Loucy (cell line): ENCODE measurements at regions not wholly inside any gene's neighbourhood (a gene's known extent, or its start where the extent isn't known, plus 50 kb on each side); places are given as distances from the start of the nearest gene placed in this dataset.

ENCODE experiments used
- H2AFZ ChIP-seq: fragments of 200-600 bp; sonication (generic); 2 replicates; pipeline ENCODE4 v1.6.0; 2016; ENCODE audit warnings: antibody characterized with exemption, mild to moderate bottlenecking, low read length, moderate library complexity
- H3F3A ChIP-seq: fragments of 200-600 bp; 2 replicates; pipeline ENCODE4 v1.6.0; 2016; ENCODE audit warnings: antibody characterized with exemption, low read depth, mild to moderate bottlenecking
- H3K27me3 ChIP-seq: fragments of 200-600 bp; sonication (generic); 2 replicates; pipeline ENCODE4 v1.6.1; 2014; ENCODE audit warnings: low read length, mild to moderate bottlenecking; ENCODE audit not compliant: insufficient read depth, poor library complexity, severe bottlenecking
- H3K36me3 ChIP-seq: fragments of 200-600 bp; sonication (generic); 2 replicates; pipeline ENCODE4 v1.6.1; 2016; ENCODE audit warnings: low read length; ENCODE audit not compliant: insufficient read depth
- H3K4me1 ChIP-seq: fragments of 200-600 bp; sonication (generic); 2 replicates; pipeline ENCODE4 v1.5.1; 2014; ENCODE audit warnings: low read length, mild to moderate bottlenecking; ENCODE audit not compliant: insufficient read depth, poor library complexity, severe bottlenecking
- H3K4me2 ChIP-seq: fragments of 200-600 bp; sonication (generic); 2 replicates; pipeline ENCODE4 v1.6.0; 2014; ENCODE audit warnings: antibody characterized with exemption, low read length, low read depth, mild to moderate bottlenecking; ENCODE audit not compliant: poor library complexity, severe bottlenecking
- H3K4me3 ChIP-seq: fragments of 200-600 bp; sonication (generic); 2 replicates; pipeline ENCODE4 v1.5.1; 2014; ENCODE audit warnings: low read length, mild to moderate bottlenecking, mixed read lengths; ENCODE audit not compliant: poor library complexity, severe bottlenecking
- H3K79me2 ChIP-seq: fragments of 200-600 bp; sonication (generic); 2 replicates; pipeline ENCODE4 v1.6.1; 2014; ENCODE audit warnings: low read length; ENCODE audit not compliant: insufficient read depth
- H3K9ac ChIP-seq: fragments of 200-600 bp; sonication (generic); 2 replicates; pipeline ENCODE4 v1.6.0; 2014; ENCODE audit warnings: mild to moderate bottlenecking, low read depth, low read length, moderate library complexity; ENCODE audit not compliant: poor library complexity, severe bottlenecking
- H3K9me2 ChIP-seq: fragments of 200-600 bp; sonication (generic); replicated peaks from 2 replicates; pipeline ENCODE4 v1.6.1; 2016; ENCODE audit warnings: low read depth, low read length, mixed read lengths
- H3K9me3 ChIP-seq: fragments of 200-600 bp; sonication (generic); 2 replicates; pipeline ENCODE4 v1.6.1; 2014; ENCODE audit warnings: mild to moderate bottlenecking, antibody characterized with exemption, low read length, low read depth; ENCODE audit not compliant: insufficient read depth
- H4K20me1 ChIP-seq: fragments of 200-600 bp; sonication (generic); 2 replicates; pipeline ENCODE4 v1.6.0; 2014; ENCODE audit warnings: antibody characterized with exemption, low read length, mild to moderate bottlenecking; ENCODE audit not compliant: insufficient read depth, poor library complexity, severe bottlenecking
- EZH2phosphoT487 ChIP-seq: fragments of 200-600 bp; IDR thresholded peaks from 2 replicates; pipeline ENCODE4 v1.6.1; 2018; ENCODE audit warnings: antibody characterized with exemption, mild to moderate bottlenecking, moderate library complexity, borderline replicate concordance
- TF ChIP-seq, protein P1 (sequence below): fragments of 200-600 bp; sonication (generic); conservative IDR thresholded peaks from 2 replicates; pipeline ENCODE4 v1.5.1; 2014; ENCODE audit warnings: mild to moderate bottlenecking, antibody characterized with exemption, low read length

DNA sequence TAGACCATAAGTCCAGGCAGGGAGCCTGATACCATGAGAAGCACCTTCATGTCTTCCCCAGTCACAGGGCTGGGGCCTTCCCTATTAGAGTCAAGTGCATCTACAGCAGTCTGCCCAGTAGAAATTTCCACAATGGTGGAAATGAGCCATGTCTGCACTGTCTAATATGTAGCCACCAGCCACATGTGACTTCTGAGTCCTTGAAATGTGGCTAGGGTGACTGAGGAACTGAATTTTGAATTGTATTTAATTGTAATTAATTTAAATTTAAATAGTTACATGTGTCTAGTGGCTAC is 300.2 kb downstream of the CLIC5 start:
- H4K20me1 ChIP-seq, result no peaks in the 10 kb centered on the region
- H3K27me3 ChIP-seq, result no peaks in the 10 kb centered on the region
- no peaks in the 10 kb centered on the region for H3F3A ChIP-seq
- H3K9me2 ChIP-seq, result no peaks in the 10 kb centered on the region
- H2AFZ ChIP-seq, result no peak overlapping the region
- no peaks in the 10 kb centered on the region for H3K79me2 ChIP-seq
- H3K4me3 ChIP-seq, result no peak overlapping the region
- peak overlapping the region; percentile 52 for H3K4me2 ChIP-seq
- peak overlapping the region; percentile 15 for H3K9ac ChIP-seq
- H3K36me3 ChIP-seq, result no peaks in the 10 kb centered on the region
- H3K9me3 ChIP-seq, result no peaks in the 10 kb centered on the region
- no peak for TF ChIP-seq EZH2phosphoT487
- TF ChIP-seq, protein P1, sequence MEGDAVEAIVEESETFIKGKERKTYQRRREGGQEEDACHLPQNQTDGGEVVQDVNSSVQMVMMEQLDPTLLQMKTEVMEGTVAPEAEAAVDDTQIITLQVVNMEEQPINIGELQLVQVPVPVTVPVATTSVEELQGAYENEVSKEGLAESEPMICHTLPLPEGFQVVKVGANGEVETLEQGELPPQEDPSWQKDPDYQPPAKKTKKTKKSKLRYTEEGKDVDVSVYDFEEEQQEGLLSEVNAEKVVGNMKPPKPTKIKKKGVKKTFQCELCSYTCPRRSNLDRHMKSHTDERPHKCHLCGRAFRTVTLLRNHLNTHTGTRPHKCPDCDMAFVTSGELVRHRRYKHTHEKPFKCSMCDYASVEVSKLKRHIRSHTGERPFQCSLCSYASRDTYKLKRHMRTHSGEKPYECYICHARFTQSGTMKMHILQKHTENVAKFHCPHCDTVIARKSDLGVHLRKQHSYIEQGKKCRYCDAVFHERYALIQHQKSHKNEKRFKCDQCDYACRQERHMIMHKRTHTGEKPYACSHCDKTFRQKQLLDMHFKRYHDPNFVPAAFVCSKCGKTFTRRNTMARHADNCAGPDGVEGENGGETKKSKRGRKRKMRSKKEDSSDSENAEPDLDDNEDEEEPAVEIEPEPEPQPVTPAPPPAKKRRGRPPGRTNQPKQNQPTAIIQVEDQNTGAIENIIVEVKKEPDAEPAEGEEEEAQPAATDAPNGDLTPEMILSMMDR, result no peak
- peaks cover 31% of the 10 kb centered on the region for H3K4me1 ChIP-seq

DNA sequence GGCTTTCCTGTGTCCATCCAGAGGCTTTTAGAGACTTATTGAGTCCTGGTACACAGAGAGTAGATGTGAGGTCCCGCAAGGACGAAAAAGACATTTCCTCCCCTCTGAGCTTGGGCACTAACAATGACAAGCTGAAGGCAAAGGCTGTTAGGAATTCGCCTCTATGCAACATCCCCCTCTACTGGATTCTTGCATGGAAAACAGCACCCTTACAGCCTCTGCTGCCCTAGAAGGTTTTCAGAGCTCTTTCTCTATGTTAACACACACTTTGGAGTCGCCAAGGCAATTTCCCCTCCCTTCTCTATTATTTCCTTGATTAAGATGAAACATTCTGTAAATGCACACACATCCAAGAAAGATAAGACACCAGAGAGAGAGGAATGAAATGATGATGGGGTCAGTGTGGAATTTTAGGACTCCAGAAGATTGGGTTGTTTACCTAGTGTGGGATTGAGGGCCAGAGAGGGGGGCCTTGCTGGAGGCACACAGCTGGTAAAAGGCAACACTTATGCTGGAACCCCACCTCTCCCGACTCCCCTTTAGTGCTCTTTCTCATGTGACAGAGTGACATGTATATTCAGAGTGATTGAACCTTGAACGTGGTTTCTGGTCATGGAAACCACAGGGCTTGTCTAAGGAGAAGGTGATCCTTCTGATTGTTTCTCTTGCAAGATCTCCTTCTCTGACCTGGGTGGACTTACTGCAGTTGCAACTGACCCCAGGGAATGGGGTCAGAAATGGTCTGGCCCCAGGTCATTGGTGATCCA is 300.7 kb downstream of the CLIC5 start:
- Histone ChIP-seq H3K9me2 (no peaks in the 10 kb centered on the region), H2AFZ (0 out of 2 replicates have a peak overlapping the region, but pooled peaks have one; percentile 5), H3K36me3 (no peaks in the 10 kb centered on the region), H3K4me1 (peaks cover 31% of the 10 kb centered on the region), H4K20me1 (no peaks in the 10 kb centered on the region), H3K9ac (peak overlapping the region; percentile 15), H3K9me3 (no peaks in the 10 kb centered on the region), H3F3A (no peaks in the 10 kb centered on the region), H3K4me3 (peak overlapping the region; percentile 15), H3K27me3 (no peaks in the 10 kb centered on the region), H3K4me2 (peak overlapping the region; percentile 52), H3K79me2 (no peaks in the 10 kb centered on the region)
- TF ChIP-seq, protein P1, result peak; percentile 91
- TF ChIP-seq EZH2phosphoT487, result no peak

- 0 out of 2 replicates have a peak overlapping the region, but pooled peaks have one; percentile 5 for H2AFZ ChIP-seq
- peaks cover 31% of the 10 kb centered on the region for H3K4me1 ChIP-seq
- no peaks in the 10 kb centered on the region for H3K79me2 ChIP-seq
- TF ChIP-seq, protein P1, result no peak
- TF ChIP-seq EZH2phosphoT487, result no peak
- no peaks in the 10 kb centered on the region for H3K9me3 ChIP-seq
- no peak overlapping the region for H3K4me3 ChIP-seq
- no peaks in the 10 kb centered on the region for H3K9me2 ChIP-seq
- H3K4me2 ChIP-seq, result peak overlapping the region; percentile 52
- no peaks in the 10 kb centered on the region for H3K27me3 ChIP-seq
- no peaks in the 10 kb centered on the region for H3K36me3 ChIP-seq
- peak overlapping the region; percentile 15 for H3K9ac ChIP-seq
- no peaks in the 10 kb centered on the region for H3F3A ChIP-seq
- no peaks in the 10 kb centered on the region for H4K20me1 ChIP-seq
Observed at GRCh38 chr6:45714006-45714730, 301.5 kb downstream of the CLIC5 start.
